22Rv1 (cell line): ENCODE measurements at regions not wholly inside any gene's neighbourhood (a gene's known extent, or its start where the extent isn't known, plus 50 kb on each side); places are given as distances from the start of the nearest gene placed in this dataset.

ENCODE experiments used
- ZFX ChIP-seq: fragments of 450-650 bp; IDR thresholded peaks from 2 replicates; pipeline ENCODE4 v1.6.1; 2017; ENCODE audit warnings: antibody characterized with exemption, borderline replicate concordance
- TF ChIP-seq, protein P1 (sequence below): fragments of 450-650 bp; IDR thresholded peaks from 2 replicates; pipeline ENCODE4 v1.5.1; 2017; ENCODE audit warnings: mild to moderate bottlenecking

DNA sequence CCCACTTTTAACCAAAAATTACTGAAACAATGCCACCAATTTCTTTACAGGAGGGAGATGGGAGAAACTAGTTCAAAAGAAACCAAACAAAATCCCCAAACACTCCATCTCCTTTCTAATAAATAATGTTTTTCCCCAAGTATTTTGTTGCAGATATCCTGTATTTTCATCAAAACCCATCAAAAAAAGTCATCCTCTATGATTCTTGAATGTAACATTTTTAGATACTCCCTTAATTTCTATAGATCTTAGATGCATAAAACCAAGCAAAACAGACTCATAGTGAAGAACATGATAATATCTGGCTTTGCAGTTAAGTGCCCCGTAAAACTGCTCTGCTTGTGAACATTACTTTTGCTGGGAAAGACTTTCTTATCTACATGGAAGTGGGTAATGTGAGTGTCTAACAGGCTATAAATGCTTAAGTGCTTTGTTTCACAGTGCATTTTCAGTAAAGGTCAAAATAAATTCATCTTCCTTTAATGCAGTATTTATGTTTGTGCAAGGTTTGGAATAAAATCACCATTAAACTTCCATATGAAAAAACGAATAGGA is 77.3 kb upstream of the TBCA start:
- TF ChIP-seq, protein P1, sequence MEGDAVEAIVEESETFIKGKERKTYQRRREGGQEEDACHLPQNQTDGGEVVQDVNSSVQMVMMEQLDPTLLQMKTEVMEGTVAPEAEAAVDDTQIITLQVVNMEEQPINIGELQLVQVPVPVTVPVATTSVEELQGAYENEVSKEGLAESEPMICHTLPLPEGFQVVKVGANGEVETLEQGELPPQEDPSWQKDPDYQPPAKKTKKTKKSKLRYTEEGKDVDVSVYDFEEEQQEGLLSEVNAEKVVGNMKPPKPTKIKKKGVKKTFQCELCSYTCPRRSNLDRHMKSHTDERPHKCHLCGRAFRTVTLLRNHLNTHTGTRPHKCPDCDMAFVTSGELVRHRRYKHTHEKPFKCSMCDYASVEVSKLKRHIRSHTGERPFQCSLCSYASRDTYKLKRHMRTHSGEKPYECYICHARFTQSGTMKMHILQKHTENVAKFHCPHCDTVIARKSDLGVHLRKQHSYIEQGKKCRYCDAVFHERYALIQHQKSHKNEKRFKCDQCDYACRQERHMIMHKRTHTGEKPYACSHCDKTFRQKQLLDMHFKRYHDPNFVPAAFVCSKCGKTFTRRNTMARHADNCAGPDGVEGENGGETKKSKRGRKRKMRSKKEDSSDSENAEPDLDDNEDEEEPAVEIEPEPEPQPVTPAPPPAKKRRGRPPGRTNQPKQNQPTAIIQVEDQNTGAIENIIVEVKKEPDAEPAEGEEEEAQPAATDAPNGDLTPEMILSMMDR = no peak
- TF ChIP-seq ZFX = no peak
